Choroid plexus epithelial cell (primary cell): ENCODE measurements at regions not wholly inside any gene's neighbourhood (a gene's known extent, or its start where the extent isn't known, plus 50 kb on each side); places are given as distances from the start of the nearest gene placed in this dataset.

Source experiments
- DNase-seq: peaks from one replicate; pipeline ENCODE4 v3.0.0-alpha.2; 2010; ENCODE audit warnings: low read depth
- H3K4me3 ChIP-seq: 2 replicates; pipeline ENCODE4 v1.5.1; 2011; ENCODE audit warnings: low read depth, mild to moderate bottlenecking, control low read depth, low read length, moderate library complexity
- TF ChIP-seq, protein P1 (sequence below): conservative IDR thresholded peaks from 2 replicates; pipeline ENCODE4 v1.5.1; 2011; ENCODE audit warnings: low read depth, mild to moderate bottlenecking, control low read depth, inconsistent platforms, low read length, moderate library complexity

DNA sequence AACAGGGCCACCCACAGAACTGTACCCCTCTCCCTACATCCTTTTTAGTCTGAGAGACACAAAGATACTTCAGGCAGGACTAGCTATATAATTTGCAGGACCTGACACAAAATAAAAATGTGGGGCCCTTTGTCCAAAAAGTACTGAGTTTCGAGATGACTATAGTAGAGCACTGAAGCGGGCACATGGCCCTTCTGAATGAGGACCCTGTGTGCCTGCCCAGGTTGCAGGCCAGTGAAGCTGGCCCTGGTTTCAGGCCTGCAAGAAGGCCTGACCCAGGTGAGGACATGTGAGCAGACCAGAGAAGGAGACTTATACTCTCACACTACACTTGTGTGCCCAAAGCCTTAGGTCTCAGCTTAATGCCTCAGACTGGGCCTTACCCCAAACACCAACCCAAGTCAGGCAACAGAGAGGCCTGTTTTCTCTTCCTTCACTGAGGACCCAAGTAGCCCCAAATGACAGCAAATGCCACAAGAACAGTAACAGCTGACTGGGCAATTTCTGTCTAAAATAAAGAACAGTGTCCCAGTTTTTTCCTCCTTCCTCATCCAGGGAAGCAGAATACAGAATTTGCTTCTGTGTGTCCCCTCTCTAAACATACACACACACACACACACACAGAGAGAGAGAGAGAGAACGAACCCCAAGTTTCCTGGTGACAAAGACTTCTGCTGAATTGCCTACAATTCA lies 100.9 kb upstream of the ARHGEF3 start:
- TF ChIP-seq, protein P1, sequence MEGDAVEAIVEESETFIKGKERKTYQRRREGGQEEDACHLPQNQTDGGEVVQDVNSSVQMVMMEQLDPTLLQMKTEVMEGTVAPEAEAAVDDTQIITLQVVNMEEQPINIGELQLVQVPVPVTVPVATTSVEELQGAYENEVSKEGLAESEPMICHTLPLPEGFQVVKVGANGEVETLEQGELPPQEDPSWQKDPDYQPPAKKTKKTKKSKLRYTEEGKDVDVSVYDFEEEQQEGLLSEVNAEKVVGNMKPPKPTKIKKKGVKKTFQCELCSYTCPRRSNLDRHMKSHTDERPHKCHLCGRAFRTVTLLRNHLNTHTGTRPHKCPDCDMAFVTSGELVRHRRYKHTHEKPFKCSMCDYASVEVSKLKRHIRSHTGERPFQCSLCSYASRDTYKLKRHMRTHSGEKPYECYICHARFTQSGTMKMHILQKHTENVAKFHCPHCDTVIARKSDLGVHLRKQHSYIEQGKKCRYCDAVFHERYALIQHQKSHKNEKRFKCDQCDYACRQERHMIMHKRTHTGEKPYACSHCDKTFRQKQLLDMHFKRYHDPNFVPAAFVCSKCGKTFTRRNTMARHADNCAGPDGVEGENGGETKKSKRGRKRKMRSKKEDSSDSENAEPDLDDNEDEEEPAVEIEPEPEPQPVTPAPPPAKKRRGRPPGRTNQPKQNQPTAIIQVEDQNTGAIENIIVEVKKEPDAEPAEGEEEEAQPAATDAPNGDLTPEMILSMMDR: no peak
- no peak overlapping the region for H3K4me3 ChIP-seq
- DNase-seq: no peak

DNA sequence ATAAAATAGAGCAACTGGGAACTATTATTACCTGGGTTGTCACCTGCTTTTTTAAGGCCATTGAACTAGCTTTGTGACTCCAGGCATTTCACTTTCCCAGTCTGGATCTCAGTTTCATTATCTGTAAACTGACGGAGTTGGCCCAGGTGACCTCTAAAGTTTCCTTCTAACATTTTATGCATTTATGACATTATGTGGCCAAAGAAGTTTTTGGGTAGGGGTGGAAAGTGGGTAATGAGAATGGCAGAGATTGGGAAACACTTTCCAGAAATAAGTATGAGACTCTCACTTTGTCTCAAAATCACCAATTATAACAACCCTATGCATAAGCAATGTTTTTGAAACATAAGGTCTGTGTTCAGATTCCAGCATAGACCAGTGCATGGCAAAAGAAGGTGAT lies 99.1 kb upstream of the ARHGEF3 start:
- TF ChIP-seq, protein P1: no peak
- no peak for DNase-seq
- no peak overlapping the region for H3K4me3 ChIP-seq

DNA sequence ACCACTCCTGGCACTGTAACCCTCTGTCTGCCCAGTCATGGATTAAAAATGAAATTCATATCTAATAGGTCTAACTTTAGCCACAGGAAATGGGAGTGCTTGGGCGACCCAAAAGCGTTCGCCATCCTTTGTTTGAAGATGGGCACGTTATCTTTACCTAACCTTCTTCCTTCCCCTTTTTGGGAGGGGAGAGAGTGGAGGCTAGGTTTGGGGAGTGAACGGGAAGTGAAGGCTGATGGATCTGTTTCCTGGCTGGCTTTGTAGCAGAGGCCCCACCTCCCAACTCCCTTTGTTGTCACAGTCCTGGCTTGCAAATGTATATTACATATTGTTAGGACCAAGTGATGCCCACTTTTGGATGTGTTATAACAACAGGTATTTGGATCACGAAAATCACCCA lies 98.1 kb upstream of the ARHGEF3 start:
- no peak overlapping the region for H3K4me3 ChIP-seq
- TF ChIP-seq, protein P1: no peak
- DNase-seq: no peak

DNA sequence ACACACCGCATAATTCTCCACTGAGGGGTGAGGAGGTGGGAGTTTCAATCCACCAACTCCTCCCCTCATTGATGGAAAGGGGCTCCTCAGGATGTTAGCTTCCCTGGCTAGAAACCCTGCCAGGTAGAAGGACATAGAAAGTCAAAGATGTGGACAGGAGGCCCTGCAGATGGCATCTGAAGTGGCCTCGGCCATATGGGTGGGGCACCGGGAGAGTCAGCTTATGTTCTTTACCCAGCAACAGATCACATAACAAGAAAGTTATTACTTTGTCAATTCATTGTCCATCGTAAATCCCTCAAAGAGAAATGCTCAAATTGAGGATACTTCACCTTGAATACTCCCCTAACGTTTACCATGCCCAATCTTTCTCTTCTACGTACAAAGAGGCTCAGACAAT lies 97.3 kb upstream of the ARHGEF3 start:
- TF ChIP-seq, protein P1: no peak
- no peak for DNase-seq
- no peak overlapping the region for H3K4me3 ChIP-seq

DNA sequence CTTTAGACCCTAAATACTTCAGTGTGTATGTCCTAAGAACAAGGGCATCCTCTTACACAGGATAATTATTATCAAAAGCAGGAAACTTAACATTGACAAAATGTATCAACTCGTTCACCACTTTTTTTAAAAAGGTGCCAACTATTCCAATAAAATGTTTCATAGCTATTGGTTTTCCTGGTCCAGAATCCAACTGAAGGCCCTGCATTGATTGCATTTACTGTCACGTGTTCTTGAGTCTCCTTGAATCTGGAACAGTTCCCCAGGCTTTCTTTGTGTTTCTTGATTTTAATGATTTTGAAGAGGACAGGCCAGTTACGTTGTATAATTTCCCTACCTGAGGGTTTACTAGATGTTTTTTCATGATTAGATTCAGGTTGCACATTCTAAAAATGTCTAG lies 94.6 kb upstream of the ARHGEF3 start:
- no peak overlapping the region for H3K4me3 ChIP-seq
- DNase-seq: no peak
- TF ChIP-seq, protein P1: no peak

DNA sequence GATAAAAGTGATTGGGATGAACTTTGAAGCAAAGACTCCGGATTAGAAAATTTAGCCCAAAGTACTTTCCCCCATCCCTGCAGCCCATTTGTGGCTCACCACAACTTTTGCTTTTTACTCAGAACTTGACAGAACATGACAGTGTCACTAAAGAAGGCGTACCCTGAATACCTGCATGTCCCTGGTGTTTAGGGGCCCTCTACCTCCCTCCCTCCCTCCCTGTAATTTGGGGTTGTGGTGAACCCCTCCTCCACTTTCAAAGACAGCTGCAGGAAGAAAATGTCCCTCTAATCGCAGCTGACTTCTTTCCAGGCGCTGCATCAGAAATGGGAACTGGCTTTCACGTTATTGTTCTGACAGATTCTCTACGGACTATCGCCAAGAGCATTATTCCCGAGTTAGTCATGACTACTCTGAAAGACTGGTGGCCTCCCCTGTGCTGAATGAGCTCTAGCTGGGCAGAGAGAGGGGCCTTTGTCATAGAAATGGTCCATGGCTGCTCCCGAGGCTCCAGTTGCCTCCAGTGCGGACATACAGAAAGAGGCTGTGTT lies 93.2 kb upstream of the ARHGEF3 start:
- no peak overlapping the region for H3K4me3 ChIP-seq
- peak; percentile 16 for DNase-seq
- TF ChIP-seq, protein P1: no peak
